Right renal pelvis (tissue), 4 donors: ENCODE measurements at regions not wholly inside any gene's neighbourhood (a gene's known extent, or its start where the extent isn't known, plus 50 kb on each side); places are given as distances from the start of the nearest gene placed in this dataset.

Experiments
- DNase-seq, 4 donors: peaks; one replicate each; pipeline ENCODE4 v3.0.0-alpha.2; 2013; ENCODE audit warnings: low read depth in 4 of 4, low spot score in 3 of 4, missing footprints in 1 of 4

DNA sequence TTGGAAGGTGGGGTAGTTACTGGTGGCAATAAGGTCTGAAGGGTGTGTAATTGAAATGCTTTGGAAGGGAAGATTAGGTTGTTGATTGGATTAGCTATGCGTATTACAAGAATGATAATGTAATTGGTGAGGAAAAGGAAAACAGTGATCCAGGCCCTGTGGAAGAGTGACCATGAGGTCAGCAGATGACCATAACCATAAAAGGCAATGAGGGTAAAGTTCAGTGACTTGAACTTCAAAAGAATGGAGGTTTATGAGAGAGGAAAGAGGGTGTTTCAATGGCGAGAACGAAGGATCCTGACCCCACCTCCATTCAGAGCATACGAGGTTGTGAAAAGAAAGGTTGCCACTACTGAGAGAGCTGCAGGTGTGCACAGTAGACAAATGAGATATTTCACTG, 439.7 kb downstream of the CCSER2 start:
- DNase-seq: no peak

DNA sequence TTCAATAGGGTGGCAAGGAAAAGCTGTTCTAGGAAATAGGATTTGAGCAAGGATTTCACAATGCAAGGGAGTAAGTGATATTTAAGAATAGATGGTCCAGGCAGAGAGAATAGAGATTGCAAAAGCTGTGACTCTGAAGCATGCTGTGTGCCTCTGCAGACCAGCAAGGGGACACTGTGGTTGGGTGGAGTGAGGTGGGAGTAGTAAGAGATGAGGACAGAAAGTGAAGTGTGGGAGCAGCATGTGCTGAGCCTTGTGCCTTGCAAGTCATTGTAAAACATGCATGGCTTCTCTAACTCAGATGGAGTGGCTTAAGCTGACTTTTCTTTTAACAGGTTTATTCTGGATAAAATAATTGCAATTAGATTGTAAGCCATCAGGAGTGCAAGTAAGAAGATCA, 442.4 kb downstream of the CCSER2 start:
- no peak for DNase-seq

DNA sequence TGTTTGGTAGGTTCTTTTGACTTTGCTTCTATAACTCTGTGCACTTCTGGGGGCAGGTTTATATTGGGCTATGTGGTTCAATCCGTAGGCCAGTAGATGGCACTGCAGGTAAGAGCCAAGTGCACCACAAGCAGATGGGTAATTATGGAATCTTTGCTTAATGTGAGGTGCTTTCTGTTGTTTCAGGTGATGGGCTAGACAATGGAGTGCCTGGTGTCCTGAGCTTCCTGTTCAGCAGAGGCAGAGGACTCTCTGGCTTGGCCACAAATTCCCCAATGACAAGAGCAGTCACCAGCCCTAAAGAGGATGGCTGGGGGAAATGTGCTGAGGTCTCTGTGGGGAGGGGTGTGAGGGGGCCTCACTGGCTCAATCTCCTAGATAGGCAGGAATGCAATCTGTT, 455.0 kb downstream of the CCSER2 start:
- DNase-seq: peak; percentile 15 to 29 (median 20)

DNA sequence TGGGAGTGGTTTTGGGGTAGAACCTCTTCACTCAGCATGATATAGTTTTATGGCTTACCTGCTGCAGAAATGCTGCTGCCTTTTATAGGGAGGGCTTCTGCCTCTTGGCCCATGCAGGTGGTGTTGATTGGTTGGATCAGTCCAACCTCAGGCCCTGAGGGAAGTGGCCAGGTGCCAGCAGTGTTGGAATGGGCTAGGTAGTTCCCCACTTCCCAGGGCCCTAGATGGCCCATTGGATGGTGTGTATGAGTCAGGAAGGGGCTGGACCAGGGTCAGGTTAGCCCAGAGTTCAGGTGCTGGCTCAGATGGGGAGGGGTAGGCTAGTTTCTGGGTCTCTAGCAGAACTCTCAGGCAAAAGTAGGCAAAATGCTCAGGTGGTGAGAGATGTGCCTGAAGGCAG, 455.5 kb downstream of the CCSER2 start:
- no peak for DNase-seq

DNA sequence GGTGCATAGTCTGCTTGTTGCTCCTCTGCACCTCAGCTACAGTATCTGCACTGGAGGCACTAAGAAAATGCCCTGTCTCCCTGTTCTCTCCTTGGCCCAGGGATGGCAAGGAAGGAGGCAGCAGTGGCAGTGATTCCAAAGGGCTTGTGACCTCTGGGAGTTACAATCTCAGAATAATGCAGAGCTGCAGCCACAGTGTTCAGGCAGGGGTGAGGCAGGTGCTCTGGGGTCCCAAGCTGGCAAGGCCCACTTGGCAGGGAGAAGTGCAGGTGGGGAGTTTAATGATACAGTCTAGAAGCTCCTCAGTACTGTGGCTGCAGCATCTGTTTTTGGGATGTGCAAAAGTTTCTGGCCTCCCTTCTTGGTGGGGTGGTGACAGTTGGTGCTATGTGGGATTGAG, 456.4 kb downstream of the CCSER2 start:
- no peak for DNase-seq

DNA sequence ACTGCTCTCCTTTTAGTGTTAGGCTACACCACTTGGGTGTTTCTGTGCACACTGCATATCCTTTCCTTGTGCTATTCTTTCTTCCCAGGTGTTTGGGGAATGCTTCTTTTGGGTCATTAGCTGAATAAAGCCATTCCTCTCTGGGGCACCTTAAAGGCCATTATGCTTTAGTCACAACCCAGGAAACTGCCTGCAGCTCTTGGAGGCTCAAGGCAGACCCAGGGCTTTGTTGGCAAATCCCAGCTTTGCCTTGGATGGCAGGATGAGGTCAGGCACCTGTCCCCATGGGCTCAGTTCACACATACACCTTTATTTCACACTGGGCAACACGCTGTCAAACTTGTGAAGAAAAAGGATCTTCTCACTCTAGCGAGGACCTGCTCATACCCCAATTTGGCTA, 460.6 kb downstream of the CCSER2 start:
- no peak for DNase-seq

DNA sequence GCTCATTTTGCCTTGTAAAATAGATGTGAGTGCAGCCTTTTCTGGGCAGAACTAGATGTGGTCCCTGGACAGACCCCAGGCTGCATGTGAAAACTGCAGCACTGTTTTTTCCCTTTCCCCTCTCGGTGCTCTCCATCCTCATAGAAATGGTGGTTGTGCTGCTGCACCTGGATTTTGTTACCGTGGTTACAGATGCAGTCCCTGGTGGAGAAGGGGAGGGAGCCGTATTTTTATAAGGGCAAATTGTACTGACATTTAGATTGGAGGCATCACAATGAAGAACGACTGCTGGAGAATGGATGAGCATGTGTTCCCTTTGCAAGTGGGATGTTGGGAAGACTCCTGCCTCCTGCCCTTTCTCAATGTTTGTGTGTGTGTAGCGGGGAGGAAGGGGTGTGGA, 469.9 kb downstream of the CCSER2 start:
- no peak for DNase-seq

DNA sequence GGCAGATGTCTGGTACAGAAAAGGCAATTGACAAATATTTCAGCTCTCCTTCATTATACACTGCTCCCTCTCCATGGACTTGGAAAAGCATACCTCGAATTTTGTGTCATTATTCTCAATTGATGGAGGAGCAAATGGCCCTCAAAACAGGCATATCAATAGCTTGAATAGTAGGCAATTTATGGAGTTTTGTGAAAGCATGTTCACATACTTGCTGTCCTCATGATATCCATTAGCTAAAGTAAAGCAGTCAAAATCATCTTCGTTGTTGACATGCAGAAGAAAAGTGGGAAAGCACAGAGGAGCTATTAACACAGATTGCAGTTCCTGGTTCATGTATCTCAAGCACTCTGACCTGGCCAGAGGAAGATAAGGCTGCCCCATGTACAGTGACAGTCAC, 472.8 kb downstream of the CCSER2 start:
- no peak for DNase-seq

DNA sequence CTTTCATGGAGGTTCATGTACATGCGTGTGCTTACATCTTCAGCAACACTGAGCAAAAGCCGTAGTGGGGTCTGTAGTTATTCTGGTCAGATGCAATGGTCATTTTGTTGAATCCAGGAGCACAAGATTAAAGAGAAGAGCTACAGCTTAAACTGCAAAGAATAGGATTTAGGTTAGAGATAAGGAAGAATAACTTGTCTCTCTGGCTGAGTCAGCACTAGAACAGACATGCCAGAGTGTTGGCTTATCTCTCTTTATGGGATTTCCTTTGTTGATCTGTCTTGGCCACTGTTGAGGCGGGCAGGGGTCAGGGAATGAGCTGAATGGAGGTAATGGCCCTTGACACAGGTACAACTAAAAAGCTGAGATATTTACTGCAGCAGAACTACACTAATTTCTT, 473.5 kb downstream of the CCSER2 start:
- no peak for DNase-seq

DNA sequence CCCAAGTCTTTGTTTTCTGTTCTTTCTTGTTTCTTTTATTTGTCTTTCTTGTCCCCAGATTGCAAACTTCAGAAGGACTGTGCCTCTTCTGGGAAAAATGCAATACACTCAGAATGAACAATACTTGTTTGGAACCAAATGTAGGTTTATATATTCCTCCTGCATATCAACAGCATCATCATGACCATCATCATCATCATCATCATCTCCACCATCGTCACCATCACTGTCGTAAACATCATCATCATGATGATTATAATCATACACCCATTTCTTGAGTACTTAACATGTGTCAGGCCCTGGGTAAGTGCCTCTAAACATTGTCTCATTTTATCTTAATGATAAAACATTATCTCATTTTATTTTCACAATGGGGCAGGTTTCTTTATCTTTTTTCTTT, 476.8 kb downstream of the CCSER2 start:
- no peak for DNase-seq

DNA sequence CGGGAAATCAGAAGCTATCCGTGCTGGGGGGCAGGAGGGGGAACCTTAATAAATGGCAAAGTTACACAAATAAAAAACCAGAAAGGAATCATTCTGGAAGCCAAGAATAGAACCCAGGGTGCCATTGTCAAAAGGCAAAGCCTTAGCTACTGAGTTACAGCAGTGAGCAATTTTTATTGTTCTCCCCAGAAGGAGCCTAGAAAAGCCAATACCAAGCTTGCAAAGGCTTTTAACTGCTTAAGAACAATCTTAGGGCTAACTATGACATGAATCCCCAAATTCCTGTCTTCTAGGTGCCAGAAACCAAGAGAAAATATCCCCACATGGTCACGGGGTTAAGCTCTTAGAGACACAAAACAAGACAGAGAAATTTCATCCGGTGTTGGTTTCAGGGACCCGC, 482.7 kb downstream of the CCSER2 start:
- no peak for DNase-seq

DNA sequence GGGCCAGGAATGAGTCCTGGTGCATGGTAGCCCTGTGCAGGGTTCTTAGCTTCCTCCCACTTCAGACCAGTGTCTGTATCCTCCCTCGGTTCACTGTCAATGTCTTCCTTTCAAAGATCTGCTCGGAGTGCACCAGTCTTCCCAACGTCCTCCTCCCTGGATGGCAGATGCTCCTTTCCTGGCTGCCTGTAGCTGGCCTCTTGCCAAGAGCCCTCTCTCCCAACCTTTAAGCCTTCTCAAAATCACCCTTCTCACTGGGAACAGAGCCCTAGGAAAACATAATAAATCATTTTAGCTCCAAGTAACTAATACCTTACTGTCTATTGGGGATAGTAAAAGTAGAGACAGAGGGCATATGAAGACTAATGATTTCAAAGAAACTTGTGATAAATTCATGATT, 490.6 kb downstream of the CCSER2 start:
- DNase-seq: no peak

DNA sequence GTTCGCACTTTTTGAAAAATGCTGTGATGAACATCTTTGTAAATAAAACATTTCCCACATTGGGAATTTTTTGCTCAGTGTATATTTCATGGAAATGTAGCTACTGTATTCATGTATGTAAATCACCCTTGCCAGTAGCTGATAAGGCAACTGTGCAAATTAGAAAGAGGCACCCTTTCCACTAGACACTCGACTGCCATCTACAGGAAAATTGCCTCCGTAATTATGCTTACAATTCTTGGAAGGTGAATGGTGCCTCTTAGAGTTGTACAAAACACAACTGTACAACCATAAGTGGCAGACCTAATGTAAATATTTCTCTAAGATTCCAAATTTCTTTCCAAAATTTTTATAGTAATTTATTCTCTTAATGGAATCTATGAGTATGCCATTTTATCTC, 491.7 kb downstream of the CCSER2 start:
- DNase-seq: no peak

DNA sequence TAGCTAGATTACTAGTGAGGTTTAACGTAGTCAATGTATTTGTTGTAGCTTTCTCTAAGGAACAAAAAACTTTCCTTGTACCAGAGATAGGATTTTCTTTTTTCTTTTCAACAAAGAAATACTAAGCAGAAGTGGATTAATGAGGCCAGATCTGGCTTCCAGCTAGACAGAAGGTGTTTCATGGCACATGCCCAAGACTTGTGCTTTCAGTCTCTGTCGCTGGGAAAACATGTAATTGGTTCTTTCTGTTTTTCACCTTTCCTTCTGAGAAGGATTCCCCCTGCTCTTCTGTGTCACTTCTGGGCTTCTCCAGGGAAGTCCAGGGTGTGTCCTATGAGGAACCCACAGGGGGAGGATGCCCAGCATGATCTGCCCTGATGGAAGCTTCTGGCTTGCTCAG, 492.2 kb downstream of the CCSER2 start:
- DNase-seq: no peak

DNA sequence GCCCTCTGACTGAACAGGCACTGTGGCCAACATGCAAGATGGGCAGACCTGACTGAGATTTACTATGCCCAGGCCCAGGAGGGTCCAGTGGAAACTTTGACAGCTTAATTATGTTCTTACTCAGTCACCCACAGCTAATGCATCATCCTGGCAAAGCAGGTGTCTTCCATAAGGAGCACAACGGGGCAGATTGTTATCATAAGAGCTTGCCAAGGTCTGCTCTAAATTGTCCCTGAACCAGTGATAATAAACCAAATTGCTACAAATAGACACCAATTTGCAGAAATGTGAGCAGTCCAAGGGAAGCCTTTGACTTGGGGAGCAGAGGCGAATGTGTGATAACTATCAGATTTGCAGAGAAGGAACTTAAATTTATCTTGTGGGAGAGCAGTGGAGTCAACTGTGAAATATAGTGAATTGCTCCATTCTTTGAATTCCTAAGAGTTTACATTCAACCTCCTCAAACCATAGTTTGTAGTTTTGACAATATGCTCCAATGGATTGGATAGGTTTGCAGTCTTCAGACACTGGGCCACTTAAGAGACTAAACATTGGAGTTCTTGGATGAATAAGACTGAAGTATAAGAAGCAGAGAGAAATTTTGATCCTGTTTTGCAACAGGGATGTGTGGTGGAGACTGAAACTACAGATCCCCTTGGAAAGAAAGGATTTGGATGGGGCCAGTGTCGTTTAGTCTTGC, 494.7 kb downstream of the CCSER2 start:
- no peak for DNase-seq

DNA sequence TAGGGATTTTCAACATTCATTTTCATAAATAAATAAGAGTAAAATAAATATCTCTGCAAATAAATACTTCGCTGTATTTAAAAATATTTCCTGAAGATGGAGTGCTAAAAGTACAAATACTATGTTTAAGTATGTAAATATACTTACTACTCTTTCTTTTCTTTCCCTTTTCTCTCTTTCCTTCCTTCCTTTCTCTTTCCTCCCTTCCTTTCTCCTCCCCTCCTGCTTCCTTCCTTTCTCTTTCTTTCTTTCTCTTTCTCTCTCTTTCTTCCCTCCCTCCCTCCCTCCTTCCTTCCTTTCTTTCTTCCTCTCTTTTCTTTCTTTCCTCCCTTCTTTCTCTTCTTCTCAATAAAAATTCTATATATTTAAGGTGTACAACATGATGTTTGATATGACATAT, 496.1 kb downstream of the CCSER2 start:
- no peak for DNase-seq

DNA sequence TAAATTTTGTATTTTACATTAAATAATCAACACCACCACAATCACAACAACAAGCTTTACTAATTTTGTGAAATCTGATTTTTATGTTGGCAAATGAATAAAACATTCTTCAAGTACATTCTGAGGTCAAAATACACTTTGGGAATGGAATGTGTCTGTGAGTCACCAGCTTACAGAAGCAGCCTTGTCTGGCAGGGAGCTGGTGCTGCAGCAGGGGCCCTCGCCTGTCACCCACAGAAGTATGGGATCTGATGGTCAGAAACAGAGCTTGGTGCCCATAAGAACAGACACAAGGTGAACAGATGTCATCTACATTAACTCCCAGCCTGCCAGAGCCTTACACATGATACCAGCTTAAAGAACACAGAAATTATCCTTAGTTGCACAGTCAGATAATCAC, 496.9 kb downstream of the CCSER2 start:
- no peak for DNase-seq

DNA sequence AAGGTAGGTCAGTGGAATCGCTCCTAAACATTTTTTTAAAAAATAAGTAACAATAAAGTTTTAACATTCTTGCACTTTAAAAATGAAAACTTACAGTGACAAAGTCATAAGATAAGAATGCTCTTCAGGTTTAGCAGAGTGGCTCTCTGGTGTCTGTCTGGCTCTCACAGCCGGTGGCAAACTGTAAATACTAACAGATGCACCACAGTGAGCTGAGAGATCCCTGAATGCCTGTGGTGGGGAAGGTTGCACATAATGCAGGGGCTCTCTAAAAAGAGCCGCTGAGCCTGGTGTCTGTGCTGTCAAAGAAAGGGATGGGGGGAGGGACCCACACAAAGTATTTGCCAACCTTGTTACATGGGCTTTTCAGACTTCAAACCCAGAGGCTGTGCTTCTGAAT, 498.3 kb downstream of the CCSER2 start:
- no peak for DNase-seq

DNA sequence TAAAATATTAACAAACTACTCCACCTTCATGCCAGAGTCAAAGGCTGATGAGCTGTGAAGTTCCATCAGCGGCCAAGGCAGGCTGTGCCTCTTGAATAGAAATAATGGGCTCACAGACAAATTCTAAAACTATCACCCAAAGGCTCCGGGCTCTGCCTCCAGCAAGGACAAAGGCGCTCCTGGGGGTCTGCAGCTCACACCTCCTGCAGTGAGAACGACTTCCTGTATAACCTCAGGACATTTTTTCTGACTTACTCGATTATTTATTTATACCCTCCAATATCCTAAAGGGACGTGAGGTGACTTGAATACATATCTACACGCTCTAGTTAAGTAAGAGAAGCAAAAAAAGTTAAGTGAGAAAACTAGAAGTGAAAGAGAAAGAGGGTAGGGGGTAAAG, 500.7 kb downstream of the CCSER2 start:
- no peak for DNase-seq

DNA sequence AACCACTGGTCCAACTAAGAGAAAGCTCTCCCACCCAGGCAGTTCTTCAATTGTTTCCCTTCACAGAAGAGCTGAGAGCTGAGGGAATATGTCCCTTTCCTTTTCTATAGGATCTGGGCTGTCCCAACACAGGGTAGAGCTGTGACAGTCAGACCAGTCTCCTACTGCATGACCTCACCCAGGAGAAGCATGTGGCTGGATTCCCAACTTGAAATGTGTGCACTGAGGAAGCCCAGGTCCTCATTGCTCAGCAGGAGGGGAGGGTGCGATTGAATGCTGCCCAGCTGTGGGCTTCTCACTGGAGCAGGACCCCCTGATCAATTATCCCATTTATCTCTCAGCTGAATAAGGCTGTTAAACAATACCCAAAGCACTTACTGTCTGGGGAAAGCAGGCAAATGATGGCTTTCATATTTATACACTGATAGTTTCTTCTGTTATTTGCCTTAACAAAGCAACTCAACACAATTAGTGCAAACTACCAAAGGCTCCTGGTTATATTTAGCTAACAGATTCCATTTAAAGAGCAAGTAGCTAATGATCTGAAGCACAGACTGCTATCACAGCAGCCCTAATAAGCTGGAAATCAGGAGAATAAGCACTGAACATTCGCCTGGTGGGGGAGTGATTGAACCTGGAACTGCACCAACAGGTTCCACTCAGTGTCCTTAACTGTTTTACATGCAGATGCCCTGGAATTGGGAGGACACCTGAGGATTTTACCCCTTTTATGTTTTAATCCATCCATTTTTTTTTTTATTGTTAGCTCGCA, 508.8 kb downstream of the CCSER2 start:
- no peak for DNase-seq

DNA sequence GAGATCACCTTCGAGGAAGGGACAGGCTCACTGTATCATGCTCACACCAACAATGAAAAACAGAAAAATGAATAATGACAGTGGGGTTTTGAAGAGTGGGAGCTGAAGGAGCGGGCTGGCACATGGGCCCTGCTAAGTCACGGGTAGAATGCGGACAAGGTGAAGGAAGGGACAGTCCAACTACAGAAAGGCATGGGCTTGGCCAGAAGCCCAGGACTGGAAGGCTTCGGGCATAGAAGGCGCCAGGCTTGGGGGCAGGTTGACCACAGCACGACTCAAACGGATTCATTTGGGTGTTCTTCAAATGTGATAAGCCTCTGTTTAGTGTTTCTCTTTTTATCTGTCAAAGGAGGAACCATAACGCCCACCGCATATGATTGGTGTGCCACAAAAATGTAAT, 509.5 kb downstream of the CCSER2 start:
- DNase-seq: no peak

DNA sequence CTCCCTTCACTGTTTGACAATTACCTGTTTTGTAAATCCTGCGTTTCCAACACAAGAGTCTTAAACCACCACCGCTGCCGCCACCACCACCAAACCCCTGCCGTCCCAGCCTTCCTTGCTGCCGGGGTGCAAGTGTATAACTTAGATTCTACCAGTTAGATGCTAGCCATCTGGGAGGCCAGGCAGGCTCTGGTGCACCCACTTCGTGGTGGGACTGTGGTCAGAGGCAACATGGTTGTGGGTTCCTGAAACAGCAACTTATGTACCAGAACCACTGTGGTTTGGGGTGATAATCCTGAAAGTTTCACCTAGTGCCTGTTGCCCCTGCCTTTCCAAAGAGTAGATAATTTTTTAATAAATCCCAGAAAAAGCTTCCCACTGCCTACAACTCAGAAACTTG, 510.5 kb downstream of the CCSER2 start:
- DNase-seq: no peak

DNA sequence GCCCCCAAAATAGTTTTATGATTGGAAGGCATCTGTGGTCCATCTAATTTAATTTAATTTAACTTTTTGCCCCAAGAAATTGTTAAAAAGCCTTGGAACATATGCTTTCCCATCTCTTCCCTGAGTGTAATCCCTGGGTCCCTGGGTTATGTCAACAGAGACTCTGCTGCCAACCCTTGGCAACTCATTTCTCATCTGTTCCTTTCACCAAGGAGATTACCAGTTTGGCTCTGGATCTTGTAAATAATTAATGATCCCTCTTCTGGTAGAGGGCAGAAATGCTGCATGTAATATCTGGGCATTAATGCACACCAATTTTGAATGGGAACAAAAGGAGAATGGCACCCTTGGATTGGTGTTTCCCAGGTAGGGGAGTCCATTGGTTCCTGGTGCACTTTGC, 514.2 kb downstream of the CCSER2 start:
- no peak for DNase-seq
